NCI-H2081 (cell line): ENCODE measurements at regions not wholly inside any gene's neighbourhood (a gene's known extent, or its start where the extent isn't known, plus 50 kb on each side); places are given as distances from the start of the nearest gene placed in this dataset.
A peak's percentile ranks its signal among the peaks of the same experiment; 100 is the strongest.

Experiments used
- DNase-seq, 2 experiments: peaks; one replicate each; lab custom pipeline; 2025; lab: John Stamatoyannopoulos, UW

- DNase-seq, result no peak
Observed at GRCh38 chr2:7594211-7594610, 677.0 kb downstream of the RNF144A start.

GRCh38 chr2:7595206-7595605 lies 678.0 kb downstream of the RNF144A start:
- no peak for DNase-seq

GRCh38 chr2:7598402-7598801 lies 681.2 kb downstream of the RNF144A start:
- no peak for DNase-seq

- DNase-seq, result no peak
Observed at GRCh38 chr2:7599462-7600258, 682.4 kb downstream of the RNF144A start.

GRCh38 chr2:7601990-7602389 lies 684.8 kb downstream of the RNF144A start:
- no peak for DNase-seq

GRCh38 chr2:7604456-7604855 lies 687.2 kb downstream of the RNF144A start:
- no peak for DNase-seq

GRCh38 chr2:7607441-7608173 lies 690.4 kb downstream of the RNF144A start:
- no peak for DNase-seq

GRCh38 chr2:7609556-7609955 lies 692.3 kb downstream of the RNF144A start:
- DNase-seq, result no peak

- DNase-seq, result no peak
Observed at GRCh38 chr2:7609974-7610373, 692.8 kb downstream of the RNF144A start.

GRCh38 chr2:7611750-7612149 lies 694.5 kb downstream of the RNF144A start:
- DNase-seq, result no peak

- DNase-seq, result no peak
Observed at GRCh38 chr2:7612969-7613368, 695.8 kb downstream of the RNF144A start.

GRCh38 chr2:7613831-7614230 lies 696.6 kb downstream of the RNF144A start:
- no peak for DNase-seq

GRCh38 chr2:7618031-7618430 lies 700.8 kb downstream of the RNF144A start:
- peak in 1 of 2 experiments; percentile 20 for DNase-seq

GRCh38 chr2:7619203-7619970 lies 702.2 kb downstream of the RNF144A start:
- DNase-seq, result no peak

GRCh38 chr2:7620255-7620654 lies 703.0 kb downstream of the RNF144A start:
- DNase-seq, result no peak

- no peak for DNase-seq
Observed at GRCh38 chr2:7621018-7621814, 704.0 kb downstream of the RNF144A start.

GRCh38 chr2:7625392-7626138 lies 708.4 kb downstream of the RNF144A start:
- peak; percentile 74 to 93 for DNase-seq

- no peak for DNase-seq
Observed at GRCh38 chr2:7626139-7626537, 708.9 kb downstream of the RNF144A start.

GRCh38 chr2:7627583-7627982 lies 710.4 kb downstream of the RNF144A start:
- no peak for DNase-seq

- DNase-seq, result no peak
Observed at GRCh38 chr2:7632420-7632819, 715.2 kb downstream of the RNF144A start.

- peak; percentile 94 to 97 for DNase-seq
Observed at GRCh38 chr2:7633566-7634153, 716.4 kb downstream of the RNF144A start.
